HFFc6 (cell line): ENCODE measurements at regions not wholly inside any gene's neighbourhood (a gene's known extent, or its start where the extent isn't known, plus 50 kb on each side); places are given as distances from the start of the nearest gene placed in this dataset.

Experiments
- DNase-seq: peaks from one replicate; pipeline ENCODE4 v3.0.0-alpha.2; 2018
- H3K27ac Mint-ChIP-seq: 2 replicates; pipeline ENCODE4 v1.8.0; 2020; ENCODE audit warnings: mild to moderate bottlenecking, mixed read lengths
- H3K27me3 Mint-ChIP-seq: 2 replicates; pipeline ENCODE4 v1.8.0; 2021; ENCODE audit warnings: mild to moderate bottlenecking, moderate library complexity, mixed read lengths; ENCODE audit not compliant: insufficient read depth
- H3K36me3 Mint-ChIP-seq: 2 replicates; pipeline ENCODE4 v1.8.0; 2021; ENCODE audit warnings: low read depth, mixed read lengths
- H3K4me1 Mint-ChIP-seq: 2 replicates; pipeline ENCODE4 v1.8.0; 2020; ENCODE audit warnings: low read depth, mixed read lengths
- H3K4me3 Mint-ChIP-seq: 2 replicates; pipeline ENCODE4 v1.8.0; 2020; ENCODE audit warnings: mild to moderate bottlenecking, moderate library complexity, mixed read lengths
- H3K9me3 Mint-ChIP-seq: 2 replicates; pipeline ENCODE4 v1.8.0; 2020; ENCODE audit warnings: mild to moderate bottlenecking, mixed read lengths
- CTCF ChIP-seq: fragments of 200-600 bp; sonication (generic); IDR thresholded peaks from 2 replicates; pipeline ENCODE4 v1.5.0; 2021; ENCODE audit warnings: antibody characterized with exemption, mild to moderate bottlenecking

- no peak for DNase-seq
- Mint-ChIP-seq H3K27ac (no peak overlapping the region), H3K27me3 (peaks cover 19% of the 10 kb centered on the region), H3K36me3 (no peaks in the 10 kb centered on the region), H3K4me1 (no peaks in the 10 kb centered on the region), H3K9me3 (no peaks in the 10 kb centered on the region), H3K4me3 (no peak overlapping the region)
- TF ChIP-seq CTCF: no peak
These were observed 54.3 kb upstream of the MYEOV start for GRCh38 chr11:69239641-69240040.

- no peaks in the 10 kb centered on the region for H3K9me3 Mint-ChIP-seq
- H3K27me3 Mint-ChIP-seq: peaks cover 18% of the 10 kb centered on the region
- no peak overlapping the region for H3K27ac Mint-ChIP-seq
- no peak overlapping the region for H3K4me3 Mint-ChIP-seq
- no peaks in the 10 kb centered on the region for H3K36me3 Mint-ChIP-seq
- DNase-seq: peak; percentile 8
- no peaks in the 10 kb centered on the region for H3K4me1 Mint-ChIP-seq
- peak; percentile 70 for TF ChIP-seq CTCF
These were observed 53.5 kb upstream of the MYEOV start for GRCh38 chr11:69240332-69241074.

- no peak for DNase-seq
- H3K9me3 Mint-ChIP-seq: no peaks in the 10 kb centered on the region
- no peak overlapping the region for H3K27ac Mint-ChIP-seq
- H3K36me3 Mint-ChIP-seq: no peaks in the 10 kb centered on the region
- H3K4me3 Mint-ChIP-seq: no peak overlapping the region
- peaks cover 20% of the 10 kb centered on the region for H3K27me3 Mint-ChIP-seq
- no peaks in the 10 kb centered on the region for H3K4me1 Mint-ChIP-seq
- TF ChIP-seq CTCF: peak; percentile 26
These were observed 52.7 kb upstream of the MYEOV start for GRCh38 chr11:69241075-69241740.

GRCh38 chr11:69241844-69242243, 52.1 kb upstream of the MYEOV start:
- no peaks in the 10 kb centered on the region for H3K36me3 Mint-ChIP-seq
- no peak for TF ChIP-seq CTCF
- H3K4me1 Mint-ChIP-seq: no peaks in the 10 kb centered on the region
- DNase-seq: no peak
- H3K27ac Mint-ChIP-seq: no peak overlapping the region
- no peak overlapping the region for H3K4me3 Mint-ChIP-seq
- peaks cover 24% of the 10 kb centered on the region for H3K27me3 Mint-ChIP-seq
- no peaks in the 10 kb centered on the region for H3K9me3 Mint-ChIP-seq

- no peak for DNase-seq
- TF ChIP-seq CTCF: no peak
- Mint-ChIP-seq H3K4me1 (no peaks in the 10 kb centered on the region), H3K36me3 (no peaks in the 10 kb centered on the region), H3K9me3 (no peaks in the 10 kb centered on the region), H3K27me3 (peaks cover 30% of the 10 kb centered on the region), H3K4me3 (no peak overlapping the region), H3K27ac (no peak overlapping the region)
These were observed 51.6 kb upstream of the MYEOV start for GRCh38 chr11:69242266-69242920.
